H1 (cell line): ENCODE measurements at regions not wholly inside any gene's neighbourhood (a gene's known extent, or its start where the extent isn't known, plus 50 kb on each side); places are given as distances from the start of the nearest gene placed in this dataset.

Experiments used
- CBX5 ChIP-seq: fragments of 300-800, 300-1000 bp; sonication (generic); IDR thresholded peaks from 2 replicates; pipeline ENCODE4 v1.7.1; 2016; ENCODE audit warnings: antibody characterized with exemption, low read length, low read depth
- CEBPB ChIP-seq: IDR thresholded peaks from 2 replicates; pipeline ENCODE4 v1.6.1; 2012; ENCODE audit warnings: low read depth, low read length
- EP300 ChIP-seq, 2 experiments: IDR thresholded peaks; 1 replicate in 1 of 2; 2 replicates in 1 of 2; pipeline ENCODE4 v1.6.1; 2011 to 2012; ENCODE audit warnings: low read depth in 2 of 2, low read length in 2 of 2, mild to moderate bottlenecking in 2 of 2, borderline replicate concordance in 1 of 2, inconsistent platforms in 1 of 2, moderate library complexity in 1 of 2
- EZH2 ChIP-seq: fragments of 200-600 bp; sonication (generic); IDR thresholded peaks from 2 replicates; pipeline ENCODE4 v1.7.1; 2012; ENCODE audit warnings: low read depth, mild to moderate bottlenecking, moderate library complexity, low read length, inconsistent platforms; ENCODE audit not compliant: severe bottlenecking
- JUND ChIP-seq: IDR thresholded peaks from 2 replicates; pipeline ENCODE4 v1.6.1; 2011; ENCODE audit warnings: mild to moderate bottlenecking, improper control_type of control experiment, low read length
- POLR2AphosphoS5 ChIP-seq: IDR thresholded peaks from 2 replicates; pipeline ENCODE4 v1.6.1; 2011; ENCODE audit warnings: low read depth, low read length
- SRF ChIP-seq: IDR thresholded peaks from 2 replicates; pipeline ENCODE4 v1.6.1; 2011; ENCODE audit warnings: mild to moderate bottlenecking, low read depth, low read length, moderate library complexity
- ZNF274 ChIP-seq: IDR thresholded peaks from 2 replicates; pipeline ENCODE4 v1.7.0; 2012; ENCODE audit warnings: low read length, borderline replicate concordance; ENCODE audit errors: extremely low read depth
- TF ChIP-seq, protein P1 (sequence below), 3 experiments: IDR thresholded peaks; 1 replicate in 2 of 3; 2 replicates in 1 of 3; pipeline versions ENCODE4 v1.5.1 to v1.6.1; 2011; ENCODE audit warnings: low read length in 3 of 3, mild to moderate bottlenecking in 3 of 3, inconsistent platforms in 2 of 3, low read depth in 1 of 3, moderate library complexity in 1 of 3; ENCODE audit not compliant: insufficient read depth in 1 of 3; ENCODE audit errors: control extremely low read depth in 1 of 3

DNA sequence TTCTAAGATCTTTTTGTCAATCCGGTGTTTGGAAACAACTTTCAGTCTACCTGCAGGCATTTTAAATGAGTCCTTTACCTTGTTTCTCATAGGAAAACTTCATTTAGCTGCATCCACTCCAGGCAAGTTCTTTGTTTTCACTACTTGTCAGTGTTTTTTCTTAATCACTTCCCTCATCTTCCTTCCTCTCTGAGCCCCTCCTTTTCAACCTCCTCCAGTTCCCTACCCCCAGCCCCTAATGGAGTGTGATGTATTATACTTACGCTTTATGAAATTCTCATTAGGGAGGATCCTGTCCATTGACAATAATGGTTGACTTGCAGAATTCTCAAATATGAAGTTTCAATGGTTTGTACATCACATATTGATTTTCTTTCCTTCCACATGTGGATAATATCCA lies 62.5 kb upstream of the BACH1 start:
- no peak for TF ChIP-seq POLR2AphosphoS5
- no peak for TF ChIP-seq CBX5
- no peak for TF ChIP-seq JUND
- TF ChIP-seq, protein P1, sequence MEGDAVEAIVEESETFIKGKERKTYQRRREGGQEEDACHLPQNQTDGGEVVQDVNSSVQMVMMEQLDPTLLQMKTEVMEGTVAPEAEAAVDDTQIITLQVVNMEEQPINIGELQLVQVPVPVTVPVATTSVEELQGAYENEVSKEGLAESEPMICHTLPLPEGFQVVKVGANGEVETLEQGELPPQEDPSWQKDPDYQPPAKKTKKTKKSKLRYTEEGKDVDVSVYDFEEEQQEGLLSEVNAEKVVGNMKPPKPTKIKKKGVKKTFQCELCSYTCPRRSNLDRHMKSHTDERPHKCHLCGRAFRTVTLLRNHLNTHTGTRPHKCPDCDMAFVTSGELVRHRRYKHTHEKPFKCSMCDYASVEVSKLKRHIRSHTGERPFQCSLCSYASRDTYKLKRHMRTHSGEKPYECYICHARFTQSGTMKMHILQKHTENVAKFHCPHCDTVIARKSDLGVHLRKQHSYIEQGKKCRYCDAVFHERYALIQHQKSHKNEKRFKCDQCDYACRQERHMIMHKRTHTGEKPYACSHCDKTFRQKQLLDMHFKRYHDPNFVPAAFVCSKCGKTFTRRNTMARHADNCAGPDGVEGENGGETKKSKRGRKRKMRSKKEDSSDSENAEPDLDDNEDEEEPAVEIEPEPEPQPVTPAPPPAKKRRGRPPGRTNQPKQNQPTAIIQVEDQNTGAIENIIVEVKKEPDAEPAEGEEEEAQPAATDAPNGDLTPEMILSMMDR (IDR thresholded peaks at IDR 0.05; ENCODE audit: control extremely low read depth in 1 of 3, insufficient read depth in 1 of 3, low read depth in 1 of 3, low read length in 3 of 3): no peak
- TF ChIP-seq CEBPB: no peak
- TF ChIP-seq EP300 (IDR thresholded peaks at IDR 0.05; ENCODE audit: borderline replicate concordance in 1 of 2, low read depth in 2 of 2, low read length in 2 of 2): no peak
- no peak for TF ChIP-seq EZH2
- TF ChIP-seq SRF: no peak
- TF ChIP-seq ZNF274: no peak
